ENCODE measurements at regions not wholly inside any gene's neighbourhood (a gene's known extent, or its start where the extent isn't known, plus 50 kb on each side); places are given as distances from the start of the nearest gene placed in this dataset.

GRCh38 chr4:115678425-115678941 is 565.1 kb upstream of the NDST4 start:
- H3K4me3 ChIP-seq (replicated peaks in 1 of 2; ENCODE audit: low read depth in 2 of 2, low read length in 2 of 2): no peak overlapping the region
- DNase-seq (ENCODE audit: low read depth in 2 of 2): no peak
- TF ChIP-seq, protein P1, sequence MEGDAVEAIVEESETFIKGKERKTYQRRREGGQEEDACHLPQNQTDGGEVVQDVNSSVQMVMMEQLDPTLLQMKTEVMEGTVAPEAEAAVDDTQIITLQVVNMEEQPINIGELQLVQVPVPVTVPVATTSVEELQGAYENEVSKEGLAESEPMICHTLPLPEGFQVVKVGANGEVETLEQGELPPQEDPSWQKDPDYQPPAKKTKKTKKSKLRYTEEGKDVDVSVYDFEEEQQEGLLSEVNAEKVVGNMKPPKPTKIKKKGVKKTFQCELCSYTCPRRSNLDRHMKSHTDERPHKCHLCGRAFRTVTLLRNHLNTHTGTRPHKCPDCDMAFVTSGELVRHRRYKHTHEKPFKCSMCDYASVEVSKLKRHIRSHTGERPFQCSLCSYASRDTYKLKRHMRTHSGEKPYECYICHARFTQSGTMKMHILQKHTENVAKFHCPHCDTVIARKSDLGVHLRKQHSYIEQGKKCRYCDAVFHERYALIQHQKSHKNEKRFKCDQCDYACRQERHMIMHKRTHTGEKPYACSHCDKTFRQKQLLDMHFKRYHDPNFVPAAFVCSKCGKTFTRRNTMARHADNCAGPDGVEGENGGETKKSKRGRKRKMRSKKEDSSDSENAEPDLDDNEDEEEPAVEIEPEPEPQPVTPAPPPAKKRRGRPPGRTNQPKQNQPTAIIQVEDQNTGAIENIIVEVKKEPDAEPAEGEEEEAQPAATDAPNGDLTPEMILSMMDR (IDR thresholded peaks at IDR 0.05; ENCODE audit: low read depth, low read length): no peak

GRCh38 chr4:115675719-115676118 is 562.3 kb upstream of the NDST4 start:
- no peak overlapping the region for H3K4me3 ChIP-seq (replicated peaks in 1 of 2; ENCODE audit: low read depth in 2 of 2, low read length in 2 of 2)
- no peak for DNase-seq (ENCODE audit: low read depth in 2 of 2)
- TF ChIP-seq, protein P1 (IDR thresholded peaks at IDR 0.05; ENCODE audit: low read depth, low read length): no peak

DNA sequence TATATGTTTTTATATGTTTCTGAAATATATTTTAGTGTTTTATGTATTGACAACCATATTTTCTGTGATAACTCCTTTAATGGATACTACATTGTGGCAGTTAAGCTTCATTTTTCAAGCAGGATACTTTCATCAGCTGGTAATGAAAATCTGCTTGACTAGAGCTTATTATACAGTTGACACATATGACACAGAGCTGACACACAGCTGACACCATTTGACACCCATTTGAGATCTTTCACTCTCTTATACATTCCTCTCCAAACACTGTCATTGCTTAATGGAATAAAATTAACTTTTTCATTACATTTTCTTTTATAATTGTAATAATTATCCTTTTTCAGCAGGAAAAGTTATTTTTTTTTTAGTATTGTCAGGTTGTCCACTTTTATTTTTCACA is 561.1 kb upstream of the NDST4 start:
- DNase-seq (ENCODE audit: low read depth in 2 of 2): no peak
- TF ChIP-seq, protein P1 (IDR thresholded peaks at IDR 0.05; ENCODE audit: low read depth, low read length): no peak
- no peak overlapping the region for H3K4me3 ChIP-seq (replicated peaks in 1 of 2; ENCODE audit: low read depth in 2 of 2, low read length in 2 of 2)

DNA sequence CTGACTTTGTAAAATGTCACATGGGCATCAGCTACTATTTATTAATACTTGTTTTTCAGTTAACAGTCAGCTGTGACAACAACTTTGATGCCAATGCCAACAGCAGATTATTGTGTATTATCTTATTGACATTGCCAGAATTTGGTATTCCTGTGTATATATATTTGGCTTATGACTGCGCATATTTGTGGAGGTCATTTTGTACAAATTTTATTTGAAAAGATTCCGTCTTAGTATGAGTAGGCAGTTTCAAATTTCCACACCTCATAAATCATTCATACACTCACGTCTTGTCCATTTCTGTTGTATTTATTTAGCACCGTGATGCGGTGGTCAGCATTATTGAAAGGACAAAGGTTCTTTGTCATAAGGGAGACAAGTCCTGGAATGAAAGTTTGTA is 558.2 kb upstream of the NDST4 start:
- no peak overlapping the region for H3K4me3 ChIP-seq (replicated peaks in 1 of 2; ENCODE audit: low read depth in 2 of 2, low read length in 2 of 2)
- TF ChIP-seq, protein P1 (IDR thresholded peaks at IDR 0.05; ENCODE audit: low read depth, low read length): no peak
- no peak for DNase-seq (ENCODE audit: low read depth in 2 of 2)

- no peak overlapping the region for H3K4me3 ChIP-seq (replicated peaks in 1 of 2; ENCODE audit: low read depth in 2 of 2, low read length in 2 of 2)
- no peak for DNase-seq (ENCODE audit: low read depth in 2 of 2)
- TF ChIP-seq, protein P1 (IDR thresholded peaks at IDR 0.05; ENCODE audit: low read depth, low read length): no peak
Observed at GRCh38 chr4:115670930-115671329, 557.5 kb upstream of the NDST4 start.

- TF ChIP-seq, protein P1 (IDR thresholded peaks at IDR 0.05; ENCODE audit: low read depth, low read length): no peak
- H3K4me3 ChIP-seq (replicated peaks in 1 of 2; ENCODE audit: low read depth in 2 of 2, low read length in 2 of 2): no peak overlapping the region
- DNase-seq (ENCODE audit: low read depth in 2 of 2): no peak
Observed at GRCh38 chr4:115668396-115668795, 555.0 kb upstream of the NDST4 start.

GRCh38 chr4:115664285-115664684 is 550.9 kb upstream of the NDST4 start:
- no peak for DNase-seq (ENCODE audit: low read depth in 2 of 2)
- no peak overlapping the region for H3K4me3 ChIP-seq (replicated peaks in 1 of 2; ENCODE audit: low read depth in 2 of 2, low read length in 2 of 2)
- TF ChIP-seq, protein P1 (IDR thresholded peaks at IDR 0.05; ENCODE audit: low read depth, low read length): no peak
